ENCODE measurements at regions not wholly inside any gene's neighbourhood (a gene's known extent, or its start where the extent isn't known, plus 50 kb on each side); places are given as distances from the start of the nearest gene placed in this dataset.

DNA sequence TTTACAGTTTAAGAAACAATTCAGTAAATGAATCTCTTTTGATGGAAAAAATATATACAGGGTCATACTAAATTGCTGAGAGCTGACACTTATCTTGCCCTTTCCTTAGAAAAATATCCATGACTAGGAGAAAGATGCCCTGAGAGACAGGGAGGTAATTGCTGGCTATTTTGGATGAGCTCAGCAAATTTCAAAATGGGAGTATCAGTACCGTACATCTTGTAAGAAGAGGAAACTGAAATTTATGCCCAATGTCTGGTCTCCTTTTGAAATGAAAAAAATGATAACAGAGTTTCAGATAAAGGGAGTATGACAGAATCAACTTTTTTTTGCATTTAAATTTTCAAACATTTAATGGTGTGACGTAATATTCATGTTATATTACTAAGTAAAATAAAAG, 415.8 kb upstream of the CDH10 start:
- no peak for DNase-seq (ENCODE audit: low read depth in 2 of 2)
- TF ChIP-seq, protein P1, sequence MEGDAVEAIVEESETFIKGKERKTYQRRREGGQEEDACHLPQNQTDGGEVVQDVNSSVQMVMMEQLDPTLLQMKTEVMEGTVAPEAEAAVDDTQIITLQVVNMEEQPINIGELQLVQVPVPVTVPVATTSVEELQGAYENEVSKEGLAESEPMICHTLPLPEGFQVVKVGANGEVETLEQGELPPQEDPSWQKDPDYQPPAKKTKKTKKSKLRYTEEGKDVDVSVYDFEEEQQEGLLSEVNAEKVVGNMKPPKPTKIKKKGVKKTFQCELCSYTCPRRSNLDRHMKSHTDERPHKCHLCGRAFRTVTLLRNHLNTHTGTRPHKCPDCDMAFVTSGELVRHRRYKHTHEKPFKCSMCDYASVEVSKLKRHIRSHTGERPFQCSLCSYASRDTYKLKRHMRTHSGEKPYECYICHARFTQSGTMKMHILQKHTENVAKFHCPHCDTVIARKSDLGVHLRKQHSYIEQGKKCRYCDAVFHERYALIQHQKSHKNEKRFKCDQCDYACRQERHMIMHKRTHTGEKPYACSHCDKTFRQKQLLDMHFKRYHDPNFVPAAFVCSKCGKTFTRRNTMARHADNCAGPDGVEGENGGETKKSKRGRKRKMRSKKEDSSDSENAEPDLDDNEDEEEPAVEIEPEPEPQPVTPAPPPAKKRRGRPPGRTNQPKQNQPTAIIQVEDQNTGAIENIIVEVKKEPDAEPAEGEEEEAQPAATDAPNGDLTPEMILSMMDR (IDR thresholded peaks at IDR 0.05; ENCODE audit: low read depth, low read length), result no peak
- no peak overlapping the region for H3K4me3 ChIP-seq (replicated peaks in 1 of 2; ENCODE audit: low read depth in 2 of 2, low read length in 2 of 2)

DNA sequence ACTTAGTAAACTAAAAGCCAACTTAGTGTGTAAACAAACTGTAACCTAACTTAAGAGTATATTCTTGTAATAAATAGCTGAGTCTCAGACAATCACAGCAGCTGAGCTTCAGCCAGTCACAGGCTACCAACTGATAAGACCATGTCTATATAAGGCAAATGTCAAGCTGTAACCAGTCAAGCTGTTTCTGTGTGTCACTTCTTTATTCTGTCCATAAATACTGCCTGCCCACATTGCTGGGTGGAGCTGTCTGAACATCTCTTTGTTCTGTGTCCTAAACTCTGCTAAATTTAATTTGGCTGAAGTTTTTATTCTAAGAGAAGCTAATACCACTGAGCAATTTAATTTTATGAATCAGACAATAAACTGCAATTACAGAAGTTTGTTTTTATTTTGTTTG, 412.1 kb upstream of the CDH10 start:
- TF ChIP-seq, protein P1 (IDR thresholded peaks at IDR 0.05; ENCODE audit: low read depth, low read length), result no peak
- H3K4me3 ChIP-seq (replicated peaks in 1 of 2; ENCODE audit: low read depth in 2 of 2, low read length in 2 of 2), result no peak overlapping the region
- DNase-seq (ENCODE audit: low read depth in 2 of 2), result no peak

DNA sequence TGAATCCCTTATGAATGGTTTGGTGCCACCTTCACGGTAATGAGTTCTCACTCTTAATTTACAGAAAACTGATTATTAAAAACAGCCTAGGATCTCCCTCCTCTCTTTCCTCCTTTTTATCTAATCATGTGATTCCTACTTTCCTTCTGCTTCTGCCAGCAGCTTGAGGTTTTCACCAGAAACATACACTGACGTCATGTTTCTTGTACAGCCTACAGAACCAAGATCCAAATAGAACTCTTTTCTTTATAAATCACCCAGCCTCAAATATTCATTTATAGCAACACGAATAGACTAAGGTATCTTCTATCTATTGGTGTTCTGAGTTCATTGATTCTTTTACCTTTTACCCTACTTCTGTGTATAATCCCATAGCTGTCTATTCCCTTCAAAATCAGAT, 388.9 kb upstream of the CDH10 start:
- TF ChIP-seq, protein P1 (IDR thresholded peaks at IDR 0.05; ENCODE audit: low read depth, low read length), result no peak
- DNase-seq (ENCODE audit: low read depth in 2 of 2), result no peak

DNA sequence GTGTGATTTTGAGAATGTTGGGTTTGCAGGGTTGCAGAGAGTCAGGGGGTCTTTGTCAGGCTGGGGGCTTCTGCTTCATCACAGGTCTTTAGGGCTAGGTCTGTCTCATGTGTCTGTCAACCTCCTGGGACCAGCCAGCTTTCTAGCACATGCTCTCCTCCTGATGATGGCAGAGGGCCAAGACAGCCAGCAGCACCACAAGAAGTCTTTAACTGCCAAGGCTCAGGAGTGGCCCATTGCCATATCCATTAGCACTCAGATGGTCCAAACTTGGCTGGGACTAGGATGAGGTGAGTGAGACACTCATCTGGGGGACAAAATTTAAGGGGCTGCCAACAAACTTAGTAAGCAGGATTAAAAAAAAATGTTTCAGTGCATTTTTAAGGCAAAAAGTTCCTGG, 384.2 kb upstream of the CDH10 start:
- no peak for DNase-seq (ENCODE audit: low read depth in 2 of 2)
- TF ChIP-seq, protein P1 (IDR thresholded peaks at IDR 0.05; ENCODE audit: low read depth, low read length), result no peak
- H3K4me3 ChIP-seq (replicated peaks in 1 of 2; ENCODE audit: low read depth in 2 of 2, low read length in 2 of 2), result no peak overlapping the region

More for the DNA sequence above, 388.9 kb upstream of the CDH10 start:
- H3K4me3 ChIP-seq (replicated peaks in 1 of 2; ENCODE audit: low read depth in 2 of 2, low read length in 2 of 2), result no peak overlapping the region

DNA sequence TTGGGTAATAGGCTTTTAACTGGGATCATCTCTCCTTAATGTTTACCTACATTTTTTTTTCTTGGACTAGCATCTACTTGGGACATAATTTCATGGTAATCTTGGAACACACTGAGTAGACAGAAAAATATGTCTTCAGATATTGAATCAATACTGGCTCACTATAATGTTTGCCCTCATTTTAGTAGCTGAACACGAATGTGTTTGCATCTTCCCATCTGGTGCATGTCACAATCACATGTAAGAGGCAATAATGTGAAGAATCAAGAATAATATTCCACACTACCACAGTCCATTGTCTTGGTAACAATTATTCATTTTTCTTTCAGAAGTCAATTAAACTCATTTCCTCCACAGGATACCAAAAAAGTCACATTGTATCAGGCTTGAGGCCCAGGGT, 382.7 kb upstream of the CDH10 start:
- DNase-seq (ENCODE audit: low read depth in 2 of 2), result no peak
- TF ChIP-seq, protein P1 (IDR thresholded peaks at IDR 0.05; ENCODE audit: low read depth, low read length), result no peak
- H3K4me3 ChIP-seq (replicated peaks in 1 of 2; ENCODE audit: low read depth in 2 of 2, low read length in 2 of 2), result no peak overlapping the region

DNA sequence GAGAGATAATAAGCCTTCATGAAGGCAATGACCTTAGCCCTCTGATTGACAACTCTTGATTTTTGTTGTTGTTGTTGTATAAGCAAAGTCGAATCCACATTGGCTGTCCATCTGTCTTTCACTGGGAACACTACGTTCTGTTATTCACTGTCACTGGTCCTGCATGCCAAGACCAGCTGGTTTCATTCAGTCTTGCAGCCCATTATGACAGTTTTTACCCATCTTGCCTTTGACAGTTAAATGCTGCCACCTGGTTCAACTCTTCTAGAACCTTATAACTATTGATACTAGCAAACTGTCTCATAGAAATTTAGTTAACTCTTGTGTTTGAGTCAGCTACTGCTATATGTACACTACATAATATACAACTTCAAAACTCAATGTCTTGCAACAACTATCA, 382.3 kb upstream of the CDH10 start:
- no peak for DNase-seq (ENCODE audit: low read depth in 2 of 2)

DNA sequence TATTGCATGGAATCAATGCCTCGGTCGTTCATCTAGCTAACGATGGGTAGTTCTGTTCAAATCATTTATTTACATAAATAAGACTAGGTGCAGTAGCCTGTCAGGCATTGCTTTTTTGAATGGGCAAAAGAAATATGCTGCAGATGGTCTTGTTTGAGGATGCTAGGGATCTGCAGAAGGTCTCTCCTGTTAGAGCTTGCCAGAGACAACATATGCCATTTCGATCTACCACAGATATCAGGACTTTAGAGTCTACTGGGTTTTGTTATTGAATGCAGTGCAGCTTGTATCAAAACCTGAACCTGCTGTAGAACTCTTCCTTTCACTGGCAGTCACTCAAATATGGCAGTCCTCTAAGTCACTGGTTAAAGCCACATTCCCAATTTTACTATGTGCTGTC, 381.1 kb upstream of the CDH10 start:
- no peak overlapping the region for H3K4me3 ChIP-seq (replicated peaks in 1 of 2; ENCODE audit: low read depth in 2 of 2, low read length in 2 of 2)
- TF ChIP-seq, protein P1 (IDR thresholded peaks at IDR 0.05; ENCODE audit: low read depth, low read length), result no peak
- no peak for DNase-seq (ENCODE audit: low read depth in 2 of 2)

More for the DNA sequence above, 382.3 kb upstream of the CDH10 start:
- H3K4me3 ChIP-seq (replicated peaks in 1 of 2; ENCODE audit: low read depth in 2 of 2, low read length in 2 of 2), result no peak overlapping the region
- TF ChIP-seq, protein P1 (IDR thresholded peaks at IDR 0.05; ENCODE audit: low read depth, low read length), result no peak
